HG03159 (cell line): ENCODE measurements at regions not wholly inside any gene's neighbourhood (a gene's known extent, or its start where the extent isn't known, plus 50 kb on each side); places are given as distances from the start of the nearest gene placed in this dataset.
"Not testable (repeated sequence)": the region's sequence is repeated elsewhere in the genome, so short reads cannot be mapped to it uniquely, and the experiment has no call there.

ENCODE experiments used
- ATAC-seq: cut with Tn5 transposase; IDR thresholded peaks from one replicate; pipeline ENCODE4 v1.9.1; 2021; ENCODE audit warnings: mild to moderate bottlenecking, moderate library complexity; ENCODE audit not compliant: unreplicated experiment

DNA sequence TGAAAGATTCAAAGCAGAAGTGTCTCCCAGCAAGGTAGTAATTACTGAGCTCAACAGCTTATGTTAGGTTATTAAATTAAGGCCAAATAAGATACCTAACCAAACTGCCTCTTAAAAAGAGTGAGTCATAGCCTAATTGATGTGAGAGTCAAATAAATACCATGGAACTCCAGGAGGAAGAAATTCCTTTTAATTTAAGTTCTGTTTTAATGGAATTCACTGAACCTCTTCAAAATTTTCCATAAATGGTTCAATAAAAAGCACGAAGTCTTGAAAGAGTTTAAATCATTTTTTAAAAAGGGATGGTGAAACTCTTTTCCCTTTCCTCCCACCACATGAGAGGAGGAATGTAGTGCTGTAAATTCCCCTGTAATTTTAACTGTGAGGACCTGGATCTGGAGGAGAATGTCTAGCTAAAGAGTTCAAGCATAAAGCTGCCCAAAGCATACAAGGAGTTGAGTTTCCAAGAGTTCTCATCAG is 180.8 kb upstream of the MMADHC start:
- ATAC-seq: no peak

- no peak for ATAC-seq
Observed at GRCh38 chr2:149767516-149767974, 180.0 kb upstream of the MMADHC start.

DNA sequence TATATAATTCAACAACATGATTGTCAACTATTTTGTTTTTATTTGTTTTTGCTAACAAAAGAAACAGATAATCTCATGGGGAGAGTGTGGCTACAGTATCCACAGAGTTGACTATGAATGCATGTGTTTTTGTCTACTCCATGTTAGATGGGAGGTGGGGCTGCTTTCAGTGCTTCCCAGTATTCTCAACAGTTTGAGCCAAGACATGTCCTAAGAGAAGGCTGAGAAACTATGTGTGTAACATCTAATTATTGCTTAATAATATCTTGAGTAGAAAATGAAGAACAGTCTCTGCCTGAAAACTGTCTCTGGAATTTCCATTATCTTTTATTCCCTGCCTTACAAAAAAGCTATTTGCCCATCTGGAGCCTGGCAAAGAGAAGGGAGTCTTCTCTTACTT is 178.8 kb upstream of the MMADHC start:
- ATAC-seq: no peak

- ATAC-seq: no peak
Observed at GRCh38 chr2:149765636-149766035, 178.1 kb upstream of the MMADHC start.

DNA sequence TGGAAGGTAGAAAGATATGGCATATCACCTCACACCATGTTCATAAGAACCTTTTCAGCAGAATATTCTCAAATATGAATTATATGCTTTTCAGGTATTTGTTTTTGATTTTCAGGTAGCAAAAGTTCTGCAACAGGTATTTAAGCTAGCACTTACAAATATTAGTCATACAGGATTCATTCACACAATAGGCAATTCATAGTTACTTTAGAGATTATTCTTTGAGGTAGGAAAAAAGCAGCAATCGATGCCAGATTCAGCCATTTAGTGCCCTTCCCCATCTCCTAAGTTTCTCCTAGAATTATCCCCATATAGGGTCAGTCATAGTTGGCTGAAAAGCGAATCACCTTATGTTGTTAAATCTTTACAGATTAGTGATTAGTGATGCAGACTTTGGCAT is 177.4 kb upstream of the MMADHC start:
- ATAC-seq: no peak

DNA sequence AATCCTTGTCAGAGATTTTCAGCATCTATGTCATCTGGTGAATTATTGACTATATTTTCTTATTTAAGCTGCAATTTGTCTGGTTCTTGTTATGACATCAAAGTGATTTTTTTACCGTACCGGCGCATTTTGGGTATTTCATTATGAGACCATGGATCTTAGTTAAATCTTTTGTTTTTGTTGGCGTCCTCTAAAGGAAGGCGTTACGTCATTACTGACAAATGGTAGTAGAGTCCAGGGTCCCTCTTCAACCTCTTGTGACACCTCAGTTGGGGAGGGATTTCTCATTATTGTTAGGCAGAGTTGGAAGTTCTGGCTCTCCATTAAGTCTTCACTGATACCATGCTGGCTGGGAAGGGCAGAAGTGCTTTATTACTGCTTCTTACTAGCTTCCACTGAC is 175.8 kb upstream of the MMADHC start:
- no peak for ATAC-seq

- no peak for ATAC-seq
Observed at GRCh38 chr2:149761611-149762010, 174.0 kb upstream of the MMADHC start.

DNA sequence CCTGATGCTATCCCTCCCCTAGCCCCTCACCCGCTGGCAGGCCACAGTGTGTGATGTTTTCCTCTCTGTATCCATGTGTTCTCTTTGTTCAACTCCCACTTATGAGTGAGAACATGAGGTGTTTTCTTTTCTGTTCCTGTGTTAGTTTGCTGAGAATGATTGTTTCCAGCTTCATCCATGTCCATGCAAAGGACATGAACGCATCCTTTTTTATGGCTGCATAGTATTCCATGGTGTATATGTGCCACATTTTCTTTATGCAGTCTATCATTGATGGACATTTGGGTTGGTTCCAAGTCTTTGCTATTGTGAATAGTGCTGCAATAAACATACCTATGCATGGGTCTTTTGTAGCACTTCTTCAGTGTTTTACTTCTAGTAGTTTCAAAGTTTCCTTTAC is 171.8 kb upstream of the MMADHC start:
- ATAC-seq: not testable (repeated sequence)

DNA sequence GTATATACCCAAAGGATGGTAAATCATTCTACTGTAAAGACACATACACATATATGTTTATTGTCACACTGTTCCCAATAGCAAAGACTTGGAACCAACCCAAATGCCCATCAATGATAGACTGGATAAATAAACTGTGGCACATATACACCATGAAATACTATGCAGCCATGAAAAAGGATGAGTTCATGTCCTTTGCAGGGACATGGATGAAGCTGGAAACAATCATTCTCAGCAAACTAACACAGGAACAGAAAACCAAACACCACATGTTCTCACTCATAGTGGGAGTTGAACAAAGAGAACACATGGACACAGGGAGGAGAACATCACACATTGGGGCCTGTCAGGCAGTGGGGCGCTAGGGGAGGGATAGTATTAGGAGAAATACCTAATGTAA is 167.1 kb upstream of the MMADHC start:
- ATAC-seq: not testable (repeated sequence)

DNA sequence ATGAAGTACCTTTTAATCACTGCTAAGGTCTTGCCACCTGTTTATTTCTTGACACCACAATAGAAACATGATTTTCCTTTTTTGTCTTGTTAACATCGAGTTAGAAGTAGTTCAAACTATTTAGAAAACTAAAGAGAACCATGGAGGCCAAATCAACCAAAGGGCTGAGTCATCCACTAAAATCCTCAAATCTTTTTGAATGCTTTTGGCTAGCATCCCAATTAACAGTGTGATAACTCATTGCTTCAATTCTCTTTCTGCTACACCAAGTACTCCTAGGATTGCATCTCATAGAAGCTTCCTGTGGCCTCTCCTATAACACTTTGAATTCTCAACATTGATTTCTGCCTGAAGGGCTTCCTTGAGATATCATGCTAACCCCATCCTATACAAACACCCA is 159.9 kb upstream of the MMADHC start:
- ATAC-seq: no peak

GRCh38 chr2:149745396-149746230 is 158.0 kb upstream of the MMADHC start:
- no peak for ATAC-seq

DNA sequence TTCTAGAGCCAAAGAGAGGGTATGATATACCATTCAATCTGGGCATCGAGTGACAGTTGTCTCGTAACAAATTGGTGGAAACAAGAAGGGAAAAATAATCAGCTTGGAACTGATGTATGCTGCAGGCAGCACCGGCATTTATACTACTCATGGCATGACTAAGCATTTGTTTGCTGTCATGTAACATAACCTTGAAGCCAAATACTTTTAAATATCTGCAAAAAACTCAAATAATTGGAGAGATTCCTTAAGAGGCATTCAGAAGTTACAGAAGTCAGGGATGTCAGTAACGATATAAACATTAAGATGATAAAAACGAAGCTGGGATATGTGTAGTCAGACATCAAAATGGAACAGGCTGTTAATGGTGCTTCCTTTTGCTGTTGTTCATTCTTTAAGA is 157.3 kb upstream of the MMADHC start:
- no peak for ATAC-seq

GRCh38 chr2:149743842-149744448 is 156.4 kb upstream of the MMADHC start:
- ATAC-seq: no peak

DNA sequence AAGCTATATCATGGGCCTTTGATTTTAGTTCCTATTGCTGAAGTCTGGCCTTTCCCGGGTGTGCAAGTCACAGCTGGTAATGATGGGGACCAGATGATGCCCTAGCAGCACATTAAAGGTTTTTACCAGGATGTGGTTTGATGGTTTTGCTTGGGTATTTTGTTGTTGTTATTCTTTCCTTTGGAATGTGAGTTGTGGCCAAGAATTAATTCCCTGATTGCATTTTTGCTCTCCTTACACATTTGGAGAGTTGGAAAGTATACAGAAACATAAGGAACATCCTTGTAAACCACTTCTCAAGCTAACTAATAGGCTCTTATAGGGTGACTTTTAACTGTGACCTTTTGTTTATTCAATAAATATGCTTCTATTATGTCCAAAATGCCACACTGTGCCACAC is 154.1 kb upstream of the MMADHC start:
- ATAC-seq: no peak

GRCh38 chr2:149740490-149740889 is 152.9 kb upstream of the MMADHC start:
- ATAC-seq: no peak

- ATAC-seq: no peak
Observed at GRCh38 chr2:149739883-149740265, 152.3 kb upstream of the MMADHC start.

DNA sequence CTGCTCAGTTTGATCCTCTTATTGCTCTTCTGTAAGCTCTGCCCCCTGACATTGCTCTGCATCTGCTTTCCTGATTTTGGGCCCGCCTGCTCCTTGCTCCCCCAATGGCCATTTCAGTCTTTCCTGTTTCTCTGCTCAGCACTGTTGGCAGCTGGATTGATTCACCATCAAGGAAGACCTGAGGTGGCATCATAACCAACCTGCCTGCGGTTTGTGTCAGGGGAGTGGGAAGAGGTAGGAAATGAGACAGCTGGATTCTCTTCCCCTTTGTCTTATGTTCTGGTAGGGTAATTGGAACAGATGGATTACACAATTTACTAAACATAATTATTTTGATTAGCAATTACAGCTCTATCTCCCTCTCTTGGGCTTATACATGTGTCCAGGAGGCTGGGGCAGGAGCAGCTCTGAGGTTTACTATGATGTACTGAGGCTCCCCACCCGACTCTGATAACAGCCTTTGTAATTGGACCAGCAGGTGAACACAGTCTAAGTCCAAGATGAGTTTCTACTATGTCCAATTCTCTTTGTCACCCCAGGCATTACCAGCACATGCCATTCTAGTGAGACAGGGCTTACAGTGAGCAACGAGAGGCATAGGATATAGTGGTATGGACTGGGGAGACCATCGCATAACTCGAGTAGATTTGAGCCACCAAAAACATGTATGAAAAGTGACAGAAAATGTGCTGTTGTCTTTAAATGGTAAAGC is 151.8 kb upstream of the MMADHC start:
- ATAC-seq: no peak

DNA sequence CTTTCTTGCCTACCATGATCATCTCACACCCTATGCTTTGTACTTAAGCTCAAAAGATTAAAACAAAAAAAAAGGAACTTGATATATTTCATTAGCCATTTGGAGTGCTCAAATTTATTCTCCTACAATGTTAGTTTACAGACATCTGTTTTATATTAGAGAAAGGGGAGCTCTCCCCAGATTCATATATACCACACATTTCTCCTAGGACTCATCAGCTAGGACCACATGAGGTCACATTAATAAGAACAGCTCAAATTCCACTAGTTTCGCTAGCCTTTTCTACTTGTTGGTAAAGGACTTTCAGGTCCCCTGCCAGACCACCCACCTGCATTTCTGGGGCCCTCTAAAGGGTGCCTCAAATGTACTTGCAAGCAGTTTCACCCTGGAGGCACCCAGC is 151.2 kb upstream of the MMADHC start:
- ATAC-seq: no peak

- ATAC-seq: no peak
Observed at GRCh38 chr2:149737896-149738295, 150.3 kb upstream of the MMADHC start.

- ATAC-seq: no peak
Observed at GRCh38 chr2:149735237-149735958, 147.8 kb upstream of the MMADHC start.
